GM12865 (cell line): ENCODE measurements at regions not wholly inside any gene's neighbourhood (a gene's known extent, or its start where the extent isn't known, plus 50 kb on each side); places are given as distances from the start of the nearest gene placed in this dataset.

Experiments used
- DNase-seq: peaks from one replicate; pipeline ENCODE4 v3.0.0; 2010; ENCODE audit warnings: low read depth
- H3K4me3 ChIP-seq: 2 replicates; pipeline ENCODE4 v1.5.1; 2011; ENCODE audit warnings: mild to moderate bottlenecking, low read depth, low read length, control low read depth
- TF ChIP-seq, protein P1 (sequence below): IDR thresholded peaks from 2 replicates; pipeline ENCODE4 v1.5.1; 2011; ENCODE audit warnings: low read length, control low read depth, low read depth, inconsistent platforms; ENCODE audit not compliant: insufficient read depth; ENCODE audit errors: missing control alignments

DNA sequence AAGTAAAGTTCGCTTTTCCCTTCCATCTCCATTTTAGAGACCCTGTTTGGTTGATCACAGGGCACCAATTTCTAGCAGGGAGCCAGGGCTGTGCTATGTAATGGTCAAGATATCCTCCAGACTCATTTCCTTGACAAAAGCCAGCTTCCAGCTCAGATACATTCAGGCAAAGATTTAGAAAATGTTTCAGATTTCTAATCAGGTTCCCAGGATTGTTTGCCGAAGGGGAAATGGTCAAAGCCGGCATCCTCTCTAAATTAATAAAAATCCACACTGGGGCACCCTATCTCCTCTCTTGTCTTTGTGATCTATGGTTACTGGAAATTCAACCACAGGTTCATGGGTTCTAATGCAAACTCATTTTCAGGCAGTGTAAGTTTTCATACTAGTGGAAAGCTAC lies 686.8 kb upstream of the KIF2B start:
- H3K4me3 ChIP-seq: no peak overlapping the region
- no peak for DNase-seq
- TF ChIP-seq, protein P1, sequence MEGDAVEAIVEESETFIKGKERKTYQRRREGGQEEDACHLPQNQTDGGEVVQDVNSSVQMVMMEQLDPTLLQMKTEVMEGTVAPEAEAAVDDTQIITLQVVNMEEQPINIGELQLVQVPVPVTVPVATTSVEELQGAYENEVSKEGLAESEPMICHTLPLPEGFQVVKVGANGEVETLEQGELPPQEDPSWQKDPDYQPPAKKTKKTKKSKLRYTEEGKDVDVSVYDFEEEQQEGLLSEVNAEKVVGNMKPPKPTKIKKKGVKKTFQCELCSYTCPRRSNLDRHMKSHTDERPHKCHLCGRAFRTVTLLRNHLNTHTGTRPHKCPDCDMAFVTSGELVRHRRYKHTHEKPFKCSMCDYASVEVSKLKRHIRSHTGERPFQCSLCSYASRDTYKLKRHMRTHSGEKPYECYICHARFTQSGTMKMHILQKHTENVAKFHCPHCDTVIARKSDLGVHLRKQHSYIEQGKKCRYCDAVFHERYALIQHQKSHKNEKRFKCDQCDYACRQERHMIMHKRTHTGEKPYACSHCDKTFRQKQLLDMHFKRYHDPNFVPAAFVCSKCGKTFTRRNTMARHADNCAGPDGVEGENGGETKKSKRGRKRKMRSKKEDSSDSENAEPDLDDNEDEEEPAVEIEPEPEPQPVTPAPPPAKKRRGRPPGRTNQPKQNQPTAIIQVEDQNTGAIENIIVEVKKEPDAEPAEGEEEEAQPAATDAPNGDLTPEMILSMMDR: no peak

DNA sequence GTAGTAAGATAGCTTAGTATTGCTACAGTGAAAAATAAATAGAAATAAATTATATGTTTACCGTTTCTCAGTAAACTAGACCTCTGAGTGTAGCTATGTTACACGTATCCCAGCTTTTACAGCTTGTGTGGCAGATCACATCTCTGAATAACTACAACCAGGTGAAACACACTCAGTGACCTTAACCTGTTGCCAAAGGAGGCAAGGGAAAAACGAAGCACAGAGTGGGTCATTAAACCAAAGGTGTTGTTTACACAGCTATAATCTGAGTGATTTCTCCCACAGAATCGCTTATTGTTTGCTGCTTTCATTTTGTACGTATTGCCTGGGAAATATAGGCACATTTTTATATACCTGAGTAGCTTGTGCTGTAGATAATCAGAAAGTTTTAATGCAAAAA lies 688.2 kb upstream of the KIF2B start:
- TF ChIP-seq, protein P1: no peak
- H3K4me3 ChIP-seq: no peak overlapping the region
- DNase-seq: no peak

DNA sequence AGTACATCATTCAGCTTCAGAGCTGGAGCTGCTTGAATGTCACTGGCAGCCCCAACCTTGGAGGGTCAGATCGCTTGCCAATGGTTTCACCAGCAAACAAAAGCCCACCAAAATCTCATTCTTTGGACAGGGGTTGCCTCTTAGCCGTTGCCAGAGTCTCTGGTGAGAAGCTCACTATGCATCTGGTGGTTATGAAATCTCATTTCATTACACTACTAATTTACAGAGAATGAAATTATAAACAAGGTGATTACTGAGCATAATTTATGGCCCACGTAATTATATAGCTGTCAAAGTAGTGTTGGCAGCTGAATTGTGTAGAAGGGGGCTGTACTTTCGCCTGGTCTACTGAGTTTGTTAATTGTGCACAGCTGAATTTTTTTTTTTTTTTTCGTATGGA lies 688.9 kb upstream of the KIF2B start:
- no peak for DNase-seq
- TF ChIP-seq, protein P1: no peak

DNA sequence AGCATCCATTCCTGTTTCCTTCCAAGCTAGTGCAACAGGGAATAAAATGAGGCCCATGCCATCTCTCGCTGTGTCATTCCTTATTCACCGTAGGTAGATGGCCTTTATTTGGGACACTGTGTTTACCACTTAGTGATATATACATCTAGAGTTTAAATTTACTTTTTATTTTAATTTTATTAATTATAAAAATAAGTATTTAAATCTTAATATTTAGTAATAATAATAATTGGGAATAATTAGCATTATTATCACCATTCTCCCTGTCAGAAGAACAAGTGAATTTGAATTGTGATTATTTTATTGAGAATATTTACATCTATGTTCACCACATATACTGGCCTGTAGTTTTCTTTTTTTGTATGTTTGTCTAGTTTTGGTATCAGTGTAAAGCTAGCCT lies 692.9 kb upstream of the KIF2B start:
- TF ChIP-seq, protein P1: no peak
- no peak for DNase-seq
- H3K4me3 ChIP-seq: no peak overlapping the region

More for the DNA sequence above, 688.9 kb upstream of the KIF2B start:
- no peak overlapping the region for H3K4me3 ChIP-seq

DNA sequence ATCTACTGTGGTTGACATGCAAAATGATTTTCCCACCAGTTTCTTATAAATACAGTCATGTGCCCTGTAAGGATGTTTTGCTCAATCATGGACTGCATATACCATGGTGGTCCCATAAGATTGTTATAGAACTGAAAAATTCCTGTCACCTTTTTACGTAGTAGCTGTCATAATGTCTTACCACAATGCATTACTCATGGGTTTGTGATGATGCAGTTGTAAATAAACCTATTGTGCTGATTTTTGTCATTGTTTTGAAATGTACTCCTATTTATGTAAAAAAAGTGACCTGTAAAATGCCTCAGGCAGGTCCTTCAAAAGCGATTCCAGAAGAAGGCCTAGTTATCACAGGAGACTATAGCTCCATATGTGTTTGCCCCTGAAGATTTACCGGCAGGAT lies 695.4 kb upstream of the KIF2B start:
- TF ChIP-seq, protein P1: no peak
- H3K4me3 ChIP-seq: no peak overlapping the region
- DNase-seq: no peak

DNA sequence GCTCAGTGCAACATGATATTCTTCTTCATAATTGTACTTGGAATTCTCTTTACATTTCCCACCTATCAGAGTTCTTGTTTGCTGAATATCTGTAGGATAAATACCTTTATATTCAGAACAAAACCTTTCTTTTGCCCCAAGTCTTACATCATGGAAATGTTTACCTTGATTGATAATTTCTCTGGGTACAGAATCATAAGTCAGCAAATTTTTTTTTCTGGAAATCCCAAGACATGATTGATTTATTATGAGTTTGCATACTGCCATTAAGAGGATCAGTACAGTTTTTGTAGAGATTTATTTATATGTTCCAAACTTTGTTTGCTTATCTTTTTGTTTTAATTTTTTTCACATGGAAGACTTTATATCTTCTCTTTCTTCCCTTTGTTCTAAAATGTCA lies 699.8 kb upstream of the KIF2B start:
- TF ChIP-seq, protein P1: no peak
- H3K4me3 ChIP-seq: no peak overlapping the region
- no peak for DNase-seq

DNA sequence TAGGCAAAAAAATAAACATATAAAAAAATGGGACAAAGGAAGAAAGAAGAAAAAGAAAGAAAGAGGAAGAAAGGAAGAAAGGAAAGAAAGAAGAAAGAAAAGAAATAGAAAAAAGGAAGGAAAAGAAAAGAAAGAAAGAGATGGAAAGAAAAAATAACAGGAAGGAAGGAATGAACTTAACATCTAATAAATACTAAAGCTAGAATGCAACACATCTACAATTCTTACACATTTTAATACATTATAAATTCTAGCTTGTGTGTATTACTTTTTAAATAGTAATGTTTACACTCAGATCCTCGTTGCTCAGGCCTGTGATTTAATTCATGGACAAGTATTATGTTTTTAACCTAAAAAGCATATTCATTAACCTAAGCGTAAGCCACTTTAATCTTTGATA lies 703.0 kb upstream of the KIF2B start:
- no peak for DNase-seq
- TF ChIP-seq, protein P1: no peak
- H3K4me3 ChIP-seq: no peak overlapping the region
